Ishikawa (cell line): ENCODE measurements at regions not wholly inside any gene's neighbourhood (a gene's known extent, or its start where the extent isn't known, plus 50 kb on each side); places are given as distances from the start of the nearest gene placed in this dataset.

Source experiments
- CEBPB ChIP-seq: IDR thresholded peaks from 2 replicates; pipeline ENCODE4 v1.6.1; 2012
- CREB1 ChIP-seq: IDR thresholded peaks from 2 replicates; pipeline ENCODE4 v1.6.1; 2012; ENCODE audit warnings: low read depth
- EGR1 ChIP-seq: IDR thresholded peaks from 2 replicates; pipeline ENCODE4 v1.6.1; 2012
- EP300 ChIP-seq: IDR thresholded peaks from 2 replicates; pipeline ENCODE4 v1.6.1; 2012; ENCODE audit warnings: borderline replicate concordance
- MAX ChIP-seq: IDR thresholded peaks from 2 replicates; pipeline ENCODE4 v1.6.1; 2012
- RAD21 ChIP-seq: IDR thresholded peaks from 2 replicates; pipeline ENCODE4 v1.6.1; 2012; ENCODE audit warnings: low read depth
- REST ChIP-seq: IDR thresholded peaks from 2 replicates; pipeline ENCODE4 v1.6.1; 2012; ENCODE audit warnings: low read depth, mild to moderate bottlenecking
- TEAD4 ChIP-seq: IDR thresholded peaks from 2 replicates; pipeline ENCODE4 v1.6.1; 2012
- YY1 ChIP-seq: IDR thresholded peaks from 2 replicates; pipeline ENCODE4 v1.6.1; 2012; ENCODE audit warnings: low read depth

GRCh38 chr2:200242570-200242969, 63.9 kb upstream of the SPATS2L start:
- TF ChIP-seq REST (no peak), EP300 (no peak), TEAD4 (no peak), CEBPB (no peak), YY1 (no peak), RAD21 (no peak), CREB1 (no peak), MAX (no peak), EGR1 (no peak)
